Activated T-cell treated with anti-CD3 and anti-CD28 coated beads for 24 hours (primary cell): ENCODE measurements at regions not wholly inside any gene's neighbourhood (a gene's known extent, or its start where the extent isn't known, plus 50 kb on each side); places are given as distances from the start of the nearest gene placed in this dataset.

Experiments used
- DNase-seq: peaks from one replicate; pipeline ENCODE4 v3.0.0-alpha.2; 2020; ENCODE audit warnings: low read depth

DNA sequence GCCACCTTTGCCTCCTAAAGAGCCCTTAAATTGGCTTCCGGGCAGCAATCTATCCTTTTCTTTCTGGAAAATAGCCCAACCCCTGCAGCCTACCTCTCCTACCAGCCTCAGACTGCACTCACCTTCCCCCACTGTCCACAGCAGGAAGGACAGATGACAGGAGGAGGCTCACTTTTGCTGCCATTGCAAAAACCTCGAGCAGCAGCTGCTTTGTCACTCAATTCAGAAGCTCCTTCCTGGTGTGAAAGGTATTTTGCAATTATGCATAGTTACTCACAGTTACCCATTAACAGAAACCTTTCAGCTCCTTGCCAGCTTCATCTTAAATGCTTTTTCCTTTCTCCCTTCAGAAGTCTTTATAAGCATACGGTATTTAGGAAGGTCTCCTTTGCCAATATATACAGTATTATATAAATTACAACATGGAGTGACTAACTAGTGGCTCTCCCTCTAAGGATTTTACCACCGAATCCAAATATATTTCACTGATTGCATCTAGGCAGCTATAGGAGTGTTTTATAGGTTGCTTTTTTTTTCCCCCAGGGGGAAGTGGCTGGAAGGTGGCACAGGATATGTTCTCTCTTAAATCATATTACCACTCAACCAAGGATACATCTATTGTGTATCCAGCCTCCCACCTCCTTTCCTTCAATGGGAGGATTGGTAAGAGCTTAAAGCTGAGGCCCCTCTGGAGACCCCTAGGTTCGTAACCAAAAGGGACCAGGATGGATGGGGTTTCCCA lies 142.1 kb upstream of the IPO9 start:
- no peak for DNase-seq

DNA sequence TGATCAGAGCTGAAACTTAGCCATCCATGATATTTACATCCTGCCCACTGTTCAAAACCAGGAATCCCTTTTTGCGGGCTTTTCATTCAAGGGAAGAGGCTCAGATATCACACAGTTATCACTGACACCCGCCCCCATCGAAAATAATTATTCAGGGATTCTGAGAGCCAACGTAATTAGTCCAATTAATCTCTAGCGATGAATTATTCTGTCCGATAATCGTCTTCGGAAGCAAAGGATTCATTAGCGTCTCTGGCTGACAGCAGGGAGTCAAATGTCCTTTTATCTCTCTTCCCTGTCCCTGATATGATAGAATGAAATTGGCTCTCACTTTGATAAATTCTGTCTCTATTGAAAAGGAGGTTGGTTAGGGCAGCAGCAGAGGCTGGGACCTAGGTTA lies 140.4 kb upstream of the IPO9 start:
- no peak for DNase-seq

DNA sequence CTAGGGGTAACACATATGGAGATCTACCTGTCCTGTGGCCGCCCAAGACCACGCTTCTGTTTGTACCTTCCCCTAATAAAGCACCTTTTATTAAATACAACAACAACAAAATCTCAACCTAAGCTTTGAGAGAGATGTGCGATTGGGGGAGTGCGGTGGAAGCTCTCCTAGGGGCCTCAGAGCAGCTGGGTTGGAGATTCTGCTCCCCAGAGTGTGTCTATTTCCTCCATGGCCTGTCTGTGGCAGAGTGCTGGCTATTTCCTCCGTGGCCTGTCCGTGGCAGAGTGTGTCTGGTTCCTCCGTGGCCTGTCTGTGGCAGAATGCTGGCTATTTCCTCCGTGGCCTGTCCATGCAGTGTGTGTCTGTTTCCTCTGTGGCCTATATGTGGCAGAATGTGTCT lies 139.3 kb upstream of the IPO9 start:
- DNase-seq = no peak

DNA sequence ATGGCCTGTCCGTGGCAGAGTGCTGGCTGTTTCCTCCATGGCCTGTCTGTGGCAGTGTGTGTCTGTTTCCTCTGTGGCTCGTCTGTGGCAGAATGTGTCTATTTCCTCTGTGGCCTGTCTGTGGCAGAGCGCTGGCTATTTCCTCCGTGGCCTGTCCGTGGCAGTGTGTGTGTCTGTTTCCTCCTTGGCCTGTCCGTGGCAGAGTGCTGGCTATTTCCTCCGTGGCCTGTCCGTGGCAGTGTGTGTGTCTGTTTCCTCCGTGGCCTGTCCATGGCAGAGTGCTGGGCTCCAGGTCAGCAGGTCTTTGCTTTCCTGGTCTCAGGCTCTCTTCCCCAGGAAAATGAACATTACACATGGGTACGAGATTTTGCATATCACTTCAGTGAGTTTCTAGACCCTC lies 138.4 kb upstream of the IPO9 start:
- DNase-seq = no peak

DNA sequence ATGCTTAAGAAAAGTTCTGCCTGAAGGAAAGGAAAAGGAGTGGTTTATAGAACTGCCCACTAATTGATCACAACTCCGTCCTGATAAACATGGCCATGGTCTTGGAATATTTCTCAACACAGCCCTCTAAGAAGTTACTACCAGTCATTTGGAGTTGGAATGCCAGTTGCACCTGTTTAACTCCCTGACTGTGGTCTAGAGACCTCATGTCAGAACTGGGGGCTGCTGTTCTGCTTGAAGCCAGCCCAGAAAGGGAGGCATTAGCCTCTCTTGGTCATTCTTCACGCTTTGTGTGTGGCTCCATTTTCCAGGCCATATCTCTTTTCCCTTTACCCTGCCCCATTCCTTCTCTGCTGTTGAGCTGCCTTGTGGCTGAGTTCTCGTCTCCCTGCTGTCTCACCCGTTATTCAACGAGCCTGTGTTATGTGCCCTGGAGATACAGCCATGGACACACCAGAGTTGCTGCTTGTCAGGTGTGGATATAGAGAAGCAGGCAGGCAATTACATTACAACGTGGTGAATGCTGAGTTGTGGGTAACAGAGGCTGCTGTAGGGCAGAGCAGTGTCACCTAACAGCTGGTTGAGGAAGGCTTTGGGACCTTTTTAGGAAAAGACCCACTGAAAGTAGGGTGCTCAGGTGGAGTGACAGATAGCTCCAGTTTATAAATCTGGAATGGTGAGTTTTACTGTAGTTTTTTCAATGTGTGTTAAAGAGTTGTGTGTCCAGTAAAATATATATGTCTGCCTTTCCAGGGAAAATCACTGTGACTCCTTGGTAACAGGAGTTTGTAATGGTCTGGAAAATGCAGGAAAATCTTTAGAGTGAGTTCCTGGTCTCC lies 137.0 kb upstream of the IPO9 start:
- no peak for DNase-seq

DNA sequence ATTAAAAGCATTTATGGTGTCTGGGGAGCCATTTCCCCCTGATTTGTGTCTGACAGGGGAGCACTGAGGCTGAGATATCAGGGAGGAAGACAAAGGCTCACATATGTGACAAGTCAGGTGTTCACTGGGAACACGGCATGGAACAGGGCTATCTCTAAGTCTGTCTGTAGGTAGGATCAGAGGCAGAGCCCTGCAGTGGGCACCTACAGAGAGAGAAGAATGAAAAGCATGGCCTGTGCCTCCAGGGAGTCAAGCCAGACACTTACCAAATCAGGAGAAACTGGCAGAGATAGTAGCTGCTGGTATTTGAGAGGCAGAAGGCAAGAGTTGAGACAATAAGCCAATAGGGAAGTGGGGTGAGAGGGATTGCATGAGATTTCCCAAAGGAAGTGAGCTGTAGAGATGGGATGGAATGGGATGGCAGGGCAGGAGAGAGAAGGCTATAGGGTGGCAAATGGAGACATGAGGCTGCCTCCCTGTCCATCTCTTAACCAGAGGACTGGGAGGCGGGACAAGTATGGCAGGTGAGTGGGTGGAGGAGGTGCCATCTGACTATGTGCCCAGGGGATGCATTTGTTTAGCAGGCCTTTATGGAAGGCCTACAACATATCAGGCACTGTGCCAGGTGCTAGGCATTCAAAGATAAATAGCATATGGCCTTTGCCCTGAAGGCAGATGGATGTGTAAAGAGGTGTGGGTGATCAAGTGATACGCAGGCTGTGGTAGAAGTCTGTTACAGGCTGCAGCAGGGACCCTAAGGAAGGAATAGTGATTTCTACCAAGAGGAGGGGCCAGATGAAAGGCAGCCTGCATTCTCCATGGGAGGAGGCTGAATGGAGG lies 136.2 kb upstream of the IPO9 start:
- no peak for DNase-seq

DNA sequence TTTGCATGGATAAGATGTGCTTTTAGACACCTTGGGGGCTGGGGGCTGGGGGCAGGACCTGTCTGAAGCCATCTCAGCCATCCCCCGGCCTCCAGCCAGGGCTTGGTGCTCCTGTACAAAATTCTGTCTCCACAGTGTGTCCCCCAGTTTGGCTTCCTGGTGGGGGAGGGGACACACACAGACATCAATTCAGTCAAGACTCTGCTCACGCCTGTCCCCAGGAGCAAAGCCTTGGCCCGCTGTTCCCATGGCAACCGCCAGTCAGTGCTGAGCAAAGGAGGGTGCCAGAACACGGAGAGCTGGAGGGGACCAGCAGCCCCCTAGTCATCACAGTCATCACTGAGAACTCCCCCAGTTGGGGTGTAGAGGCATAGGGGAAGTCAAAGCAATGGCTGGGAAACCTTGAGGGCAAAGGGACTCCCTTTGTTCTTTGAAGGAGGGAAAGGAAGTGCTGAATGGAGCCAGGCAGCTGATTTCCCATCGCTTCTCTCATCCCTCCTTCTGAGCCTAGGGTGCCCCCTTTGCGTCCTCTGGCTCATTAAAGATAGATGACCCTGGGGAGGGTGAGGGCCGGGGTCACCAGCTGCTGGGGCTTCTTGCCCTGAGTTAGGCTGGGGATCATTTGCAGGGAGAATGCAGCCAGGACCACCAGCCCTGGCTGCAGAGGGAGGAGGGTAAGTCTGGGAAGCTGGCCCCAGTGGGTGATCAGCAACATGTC lies 134.9 kb upstream of the IPO9 start:
- DNase-seq = no peak

DNA sequence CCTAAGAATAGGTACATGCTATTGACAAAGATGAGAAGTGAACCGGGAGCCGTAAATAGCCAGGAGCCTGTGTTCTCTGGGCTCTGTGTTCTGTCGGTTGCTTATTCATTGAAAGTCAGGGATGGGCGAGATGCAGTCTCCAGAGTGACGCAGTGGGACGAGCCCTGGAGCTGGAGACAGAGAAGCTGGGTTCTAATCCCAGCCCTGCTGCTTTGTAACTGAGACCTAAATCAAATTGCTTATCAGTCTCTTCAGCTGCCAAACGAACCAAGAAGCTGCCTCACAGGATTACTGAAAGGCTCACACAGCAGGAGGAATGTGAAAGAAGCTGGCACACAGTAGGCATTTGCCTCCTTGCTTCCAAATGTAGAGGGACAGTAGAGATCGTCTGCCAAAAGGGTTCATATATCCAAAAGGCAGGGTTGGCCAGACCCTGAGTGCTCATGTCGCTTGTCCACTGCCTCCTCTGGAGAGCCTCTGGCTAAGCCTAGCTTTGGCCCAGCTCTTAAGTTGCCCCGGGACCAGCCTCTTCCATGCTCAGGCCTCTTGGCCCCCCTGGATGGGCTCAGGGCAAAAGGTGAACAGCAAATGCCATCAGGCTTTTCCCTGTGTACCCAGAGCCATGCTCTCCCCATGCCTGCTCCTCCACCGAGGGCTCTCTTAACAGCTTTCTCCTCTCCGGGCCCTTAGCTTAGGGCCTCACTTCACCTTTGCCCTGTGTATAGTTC lies 134.2 kb upstream of the IPO9 start:
- DNase-seq = no peak

DNA sequence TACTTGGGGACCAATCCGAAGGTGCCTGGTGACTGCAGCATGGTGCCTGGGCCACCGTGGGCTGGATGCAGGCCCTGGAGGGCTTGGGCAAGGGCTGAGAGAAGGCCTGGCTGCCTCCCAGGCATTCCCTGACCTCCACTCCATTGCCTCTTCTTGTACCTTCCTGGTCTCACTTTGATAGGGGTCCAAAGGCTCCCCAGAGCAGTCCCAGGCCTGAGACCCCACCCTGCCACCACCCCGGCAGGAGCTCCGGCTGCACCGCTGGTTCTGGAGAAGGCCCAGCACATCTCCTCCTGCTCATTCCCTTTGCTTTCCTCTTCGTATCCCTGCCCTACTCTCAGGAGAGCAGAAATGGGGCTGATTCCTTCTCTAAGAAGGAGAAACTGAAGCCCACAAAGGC lies 133.3 kb upstream of the IPO9 start:
- DNase-seq = no peak

DNA sequence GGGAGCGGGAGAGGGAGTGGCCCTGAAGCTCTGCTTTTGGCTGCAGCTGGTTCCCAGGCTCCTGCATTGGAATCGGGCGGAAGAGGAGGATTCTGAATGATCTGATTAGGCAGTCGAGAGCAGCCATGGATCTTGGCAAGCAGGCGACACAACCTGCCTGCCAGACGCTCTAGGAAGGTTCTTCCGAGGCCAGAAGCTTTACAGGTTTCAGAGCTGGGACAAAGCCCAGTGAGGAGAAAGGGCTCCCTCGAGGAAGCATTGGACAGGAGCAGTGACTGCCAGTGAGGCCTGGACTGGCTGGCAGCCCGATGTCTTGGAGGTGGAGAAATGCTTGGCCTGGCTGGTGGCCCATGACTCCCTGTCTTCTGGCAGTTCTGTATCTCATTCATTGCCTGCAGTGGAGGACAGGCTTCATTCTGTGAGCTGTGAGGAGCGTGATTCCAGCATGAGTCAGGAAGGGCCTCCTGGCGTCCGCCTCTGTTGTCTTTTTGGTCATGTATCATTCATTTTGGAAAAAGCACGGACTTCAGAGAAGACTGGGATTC lies 132.7 kb upstream of the IPO9 start:
- no peak for DNase-seq

DNA sequence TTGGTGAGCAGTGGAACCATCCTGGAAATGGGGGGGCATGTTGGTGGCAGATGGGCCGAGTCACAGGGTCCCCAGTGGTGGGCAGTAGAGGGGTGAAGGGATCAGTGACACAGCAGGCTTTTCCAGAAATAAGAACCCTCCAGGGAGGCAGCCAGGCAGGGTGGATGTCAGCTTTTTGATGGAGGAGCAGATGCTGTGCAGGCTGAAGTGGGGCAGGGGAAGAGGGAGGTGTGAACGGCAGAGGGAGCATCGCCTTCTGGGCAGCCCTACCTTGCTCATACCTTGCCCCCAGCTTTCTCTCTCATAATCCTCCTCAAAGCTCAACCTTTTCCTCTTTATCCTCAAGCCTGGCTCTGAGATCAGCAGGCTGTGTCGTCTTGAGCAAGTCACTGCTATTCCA lies 131.8 kb upstream of the IPO9 start:
- DNase-seq = no peak

DNA sequence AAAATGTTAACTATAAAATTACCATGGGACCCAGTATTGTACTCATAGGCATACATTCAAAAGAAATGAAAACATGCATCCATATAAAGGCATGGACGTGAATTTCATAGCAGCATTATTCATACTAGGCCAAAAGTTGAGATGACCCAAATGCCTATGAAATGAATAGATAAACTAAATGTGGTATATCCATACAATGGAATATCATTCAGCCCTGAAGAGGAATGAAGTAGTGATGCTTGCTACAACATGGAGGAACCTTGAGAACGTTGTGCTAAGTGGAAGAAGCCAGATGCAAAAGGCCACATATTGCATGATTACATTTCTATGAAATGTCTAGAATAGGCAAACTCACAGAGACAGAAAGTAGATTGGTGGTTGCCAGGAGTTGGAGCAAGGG lies 127.1 kb upstream of the IPO9 start:
- no peak for DNase-seq

DNA sequence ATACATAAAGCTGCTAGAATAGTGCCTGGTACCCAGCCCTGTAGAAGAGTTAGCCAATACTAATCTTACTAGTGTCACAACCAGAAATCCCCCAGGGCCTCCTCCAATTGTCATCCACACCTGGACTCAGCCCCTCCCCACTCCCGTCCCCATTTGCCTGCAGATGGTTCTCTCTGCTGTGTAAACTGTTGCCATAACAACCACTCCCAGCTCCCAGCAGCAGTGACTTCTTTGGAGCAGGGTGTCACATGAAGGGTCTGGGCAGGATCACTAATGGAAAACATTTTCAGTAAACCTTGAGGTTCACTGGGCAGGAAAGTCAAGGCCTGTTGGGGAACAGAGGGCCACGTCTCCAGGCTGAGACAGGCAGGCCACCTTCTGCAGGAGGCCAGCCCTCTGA lies 126.0 kb upstream of the IPO9 start:
- no peak for DNase-seq

DNA sequence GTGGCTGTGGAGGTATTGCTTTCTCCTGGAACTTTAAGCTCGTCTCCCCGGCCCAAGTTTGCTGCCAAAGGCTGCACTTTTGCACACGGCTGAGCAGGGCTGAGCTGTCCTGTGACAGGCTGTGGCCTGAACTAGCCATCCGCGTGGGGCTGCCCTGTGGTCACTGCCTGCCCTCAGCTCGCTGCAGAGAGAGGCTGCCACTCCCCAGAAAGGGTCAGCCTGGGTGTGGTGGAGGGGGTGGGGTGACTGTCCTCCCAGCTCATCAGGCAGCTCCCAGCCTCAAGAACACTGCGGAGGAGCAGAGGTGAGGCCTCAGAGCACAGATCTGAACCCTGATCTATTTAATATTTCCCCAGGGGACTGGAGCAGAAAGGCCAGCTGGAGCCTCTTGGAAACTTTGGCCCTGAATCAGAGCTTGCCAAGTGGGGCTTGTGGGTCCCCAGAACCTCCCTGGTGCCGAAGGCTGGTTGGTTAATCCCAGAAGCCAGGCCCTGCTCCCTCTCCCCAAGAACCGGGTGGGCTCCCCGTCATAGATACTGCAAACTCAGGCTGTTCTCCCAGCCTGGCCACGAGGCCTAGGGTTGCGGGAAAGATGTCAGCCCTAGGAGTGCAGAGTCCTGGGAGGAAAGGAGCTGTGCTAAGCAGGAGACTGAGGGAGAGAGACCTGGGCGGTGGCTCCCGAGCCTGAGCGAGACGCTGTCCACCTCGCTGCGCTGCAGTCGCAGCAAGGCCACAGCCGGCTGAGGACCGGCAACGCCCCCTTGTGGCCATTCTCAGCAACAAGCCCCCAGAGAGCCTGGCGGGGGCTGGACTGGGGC lies 125.1 kb upstream of the IPO9 start:
- DNase-seq = peak; percentile 47

DNA sequence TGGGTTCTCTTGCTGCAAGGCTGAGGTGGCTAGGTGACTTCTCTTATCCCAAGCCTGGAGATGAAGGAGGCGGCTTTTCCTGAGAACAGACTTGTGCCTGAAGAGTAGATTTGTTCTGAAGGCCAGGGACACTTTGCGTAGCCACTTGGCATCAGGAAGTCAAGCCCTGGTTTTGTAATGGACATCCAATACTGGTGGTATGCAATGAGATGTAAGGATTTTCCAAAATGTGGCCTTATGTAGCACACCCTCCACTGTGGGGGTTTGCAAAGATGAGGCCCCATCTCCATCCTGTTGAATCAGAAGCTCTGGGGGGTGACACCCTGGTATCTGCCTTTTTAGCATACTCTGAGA lies 124.5 kb upstream of the IPO9 start:
- DNase-seq = no peak

DNA sequence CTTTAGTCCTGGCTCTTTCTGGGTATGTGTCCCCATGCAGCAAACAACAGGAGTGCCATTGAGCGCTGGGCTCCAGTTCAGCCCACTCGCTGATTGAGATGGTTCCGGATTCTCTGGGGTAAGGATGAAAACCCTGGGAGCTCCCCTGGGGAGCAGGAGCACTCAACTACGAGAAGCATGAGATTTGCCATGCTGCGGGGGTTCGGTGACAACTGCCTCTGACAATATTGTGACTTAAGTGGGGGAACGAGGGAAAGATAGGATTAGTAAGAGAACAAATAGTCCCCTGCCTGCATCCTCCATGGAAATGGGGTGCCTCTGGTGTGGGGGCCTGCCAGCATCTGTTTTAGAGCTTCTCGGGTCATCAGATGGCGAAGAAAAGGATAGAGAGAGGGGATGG lies 123.6 kb upstream of the IPO9 start:
- DNase-seq = no peak

DNA sequence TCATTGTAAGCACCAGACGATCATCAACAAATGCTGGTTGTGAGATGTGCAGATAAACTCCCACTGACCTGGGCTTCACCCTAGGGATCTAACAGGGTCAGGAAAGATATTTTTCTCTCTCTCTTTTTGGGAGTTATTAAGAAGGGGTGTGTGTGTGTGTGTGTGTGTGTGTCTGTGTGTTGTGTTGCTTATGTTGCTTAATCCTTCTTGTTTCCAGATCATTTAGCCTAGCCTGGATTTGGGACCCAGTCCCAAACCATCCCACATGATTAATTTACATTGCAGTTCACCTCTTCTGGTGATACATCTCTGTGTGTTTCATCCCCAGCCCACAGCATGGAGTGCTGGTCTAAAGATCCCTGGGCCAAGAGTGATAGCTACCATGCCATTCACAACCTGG lies 122.8 kb upstream of the IPO9 start:
- no peak for DNase-seq

DNA sequence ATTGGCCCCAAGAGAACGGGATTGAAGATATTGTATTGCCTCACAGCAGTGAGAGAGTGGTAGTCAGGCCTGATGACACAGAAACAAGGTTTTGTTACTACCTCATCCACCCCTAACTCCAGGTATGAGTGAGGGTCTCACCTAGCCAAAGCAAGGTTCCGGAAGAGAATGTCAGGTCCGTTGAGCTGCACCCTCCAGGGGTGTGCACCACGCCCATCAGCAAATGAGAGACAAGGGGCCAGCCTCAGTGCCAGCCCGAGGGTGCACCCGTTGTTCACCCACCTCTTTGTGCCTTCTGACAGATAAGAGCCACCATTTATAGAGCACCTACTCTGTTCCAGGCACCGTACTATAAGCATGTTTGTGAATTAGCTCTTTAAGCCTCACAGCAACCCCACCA lies 121.9 kb upstream of the IPO9 start:
- no peak for DNase-seq

DNA sequence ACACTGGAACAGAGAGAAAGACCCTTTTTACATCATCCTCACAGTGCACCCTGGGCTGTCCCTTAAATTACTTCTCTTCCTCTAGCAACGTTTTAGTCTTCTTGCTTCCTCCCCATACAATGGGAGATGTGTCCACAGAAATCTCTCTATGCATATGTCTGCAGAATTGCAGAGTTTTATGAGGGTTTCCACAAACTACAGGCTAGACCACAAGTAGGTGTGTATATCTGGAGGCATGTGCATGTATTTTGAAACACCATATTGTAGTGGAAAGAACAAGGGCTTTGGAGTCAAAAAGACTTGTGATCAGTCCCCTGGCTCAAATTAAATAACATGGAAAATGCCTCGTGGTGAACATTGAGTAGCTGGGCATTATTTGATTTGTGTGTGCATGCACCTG lies 121.3 kb upstream of the IPO9 start:
- DNase-seq = no peak

DNA sequence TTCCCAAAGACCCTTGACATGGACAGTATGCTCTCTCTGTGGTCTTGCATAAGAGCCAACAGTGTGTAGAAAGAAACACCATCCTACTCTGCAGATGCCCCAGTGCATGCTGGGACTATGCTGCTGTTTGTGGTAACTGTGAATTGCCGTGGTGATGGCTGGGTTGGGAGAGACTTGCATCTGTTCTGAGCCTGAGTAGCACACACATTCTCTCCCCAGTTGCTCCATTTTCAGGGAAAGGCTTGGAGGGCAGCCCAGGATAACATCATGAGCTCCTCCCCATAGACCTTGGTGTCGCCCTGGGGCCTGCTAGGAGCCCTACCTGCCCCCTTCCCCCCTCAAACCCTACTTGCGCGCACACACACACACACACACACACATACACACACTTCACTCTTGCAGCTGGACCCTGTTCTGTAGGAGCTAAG lies 120.9 kb upstream of the IPO9 start:
- DNase-seq = no peak
